Neuronal stem cell (in vitro differentiated cells): ENCODE measurements at regions not wholly inside any gene's neighbourhood (a gene's known extent, or its start where the extent isn't known, plus 50 kb on each side); places are given as distances from the start of the nearest gene placed in this dataset.
A peak's percentile ranks its signal among the peaks of the same experiment; 100 is the strongest.
"Not testable (repeated sequence)": the region's sequence is repeated elsewhere in the genome, so short reads cannot be mapped to it uniquely, and the experiment has no call there.

Source experiments
- DNase-seq: peaks from one replicate; pipeline ENCODE4 v3.0.0-alpha.2; 2013; ENCODE audit warnings: low spot score
- H2AFZ ChIP-seq: one replicate; pipeline ENCODE4 v1.6.1; 2013; ENCODE audit warnings: mild to moderate bottlenecking, low read length, inconsistent platforms
- H2AK5ac ChIP-seq: 2 replicates; pipeline ENCODE4 v1.6.1; 2013; ENCODE audit warnings: low read depth, mild to moderate bottlenecking, inconsistent platforms, low read length, moderate library complexity, mixed read lengths
- H2BK120ac ChIP-seq: 2 replicates; pipeline ENCODE4 v1.6.1; 2013; ENCODE audit warnings: low read depth, mild to moderate bottlenecking, inconsistent platforms, low read length, moderate library complexity, mixed read lengths
- H2BK12ac ChIP-seq: one replicate; pipeline ENCODE4 v1.6.1; 2013; ENCODE audit warnings: low read length, inconsistent platforms
- H2BK15ac ChIP-seq: 2 replicates; pipeline ENCODE4 v1.6.1; 2013; ENCODE audit warnings: mild to moderate bottlenecking, low read length, inconsistent platforms, mixed read lengths
- H2BK5ac ChIP-seq: one replicate; pipeline ENCODE4 v1.6.1; 2013; ENCODE audit warnings: inconsistent platforms, mild to moderate bottlenecking, low read length, moderate library complexity
- H3K14ac ChIP-seq: one replicate; pipeline ENCODE4 v1.6.1; 2013; ENCODE audit warnings: low read length, inconsistent platforms
- H3K18ac ChIP-seq: 2 replicates; pipeline ENCODE4 v1.6.1; 2013; ENCODE audit warnings: low read length, inconsistent platforms
- H3K23ac ChIP-seq: 2 replicates; pipeline ENCODE4 v1.6.1; 2013; ENCODE audit warnings: low read depth, mild to moderate bottlenecking, mixed read lengths, low read length, inconsistent platforms; ENCODE audit not compliant: poor library complexity
- H3K27ac ChIP-seq: replicated peaks from 3 replicates; pipeline ENCODE4 v1.5.1; 2013; ENCODE audit warnings: low read length, inconsistent platforms
- H3K27me3 ChIP-seq, 3 experiments: 2 replicates each; pipeline ENCODE4 v1.6.1; 2013; ENCODE audit warnings: low read length in 3 of 3, mild to moderate bottlenecking in 2 of 3, inconsistent platforms in 1 of 3, low read depth in 1 of 3, mixed read lengths in 1 of 3, moderate library complexity in 1 of 3; ENCODE audit not compliant: control insufficient read depth in 3 of 3, insufficient read depth in 3 of 3
- H3K36me3 ChIP-seq, 2 donors: replicated peaks in 1 of 2; 2 replicates each; pipeline ENCODE4 v1.6.1; 2013; ENCODE audit warnings: low read length in 2 of 2; ENCODE audit not compliant: control insufficient read depth in 2 of 2, insufficient read depth in 2 of 2
- H3K4ac ChIP-seq: 2 replicates; pipeline ENCODE4 v1.6.1; 2013; ENCODE audit warnings: inconsistent platforms, mild to moderate bottlenecking, low read length, moderate library complexity
- H3K4me1 ChIP-seq, 2 donors: 1 replicate in 1 of 2; 2 replicates in 1 of 2; pipeline ENCODE4 v1.6.1; 2013; ENCODE audit warnings: low read length in 2 of 2, low read depth in 1 of 2; ENCODE audit not compliant: control insufficient read depth in 2 of 2, insufficient read depth in 1 of 2
- H3K4me2 ChIP-seq: one replicate; pipeline ENCODE4 v1.6.1; 2013; ENCODE audit warnings: mild to moderate bottlenecking, low read length, inconsistent platforms; ENCODE audit not compliant: insufficient read depth, poor library complexity, severe bottlenecking
- H3K4me3 ChIP-seq, 2 donors: 2 replicates each; pipeline ENCODE4 v1.5.1; 2013; ENCODE audit warnings: low read length in 2 of 2, mild to moderate bottlenecking in 2 of 2, inconsistent platforms in 1 of 2, moderate library complexity in 1 of 2
- H3K79me1 ChIP-seq: one replicate; pipeline ENCODE4 v1.6.1; 2013; ENCODE audit warnings: low read depth, mild to moderate bottlenecking, inconsistent platforms, low read length, moderate library complexity
- H3K9ac ChIP-seq: one replicate; pipeline ENCODE4 v1.6.1; 2013; ENCODE audit warnings: mild to moderate bottlenecking, low read depth, low read length, inconsistent platforms; ENCODE audit not compliant: poor library complexity
- H3K9me3 ChIP-seq, 2 donors: replicated peaks in 1 of 2; 2 replicates each; pipeline versions ENCODE3 to v1.6.1; 2013; ENCODE audit warnings: low read length in 2 of 2, mild to moderate bottlenecking in 2 of 2, inconsistent platforms in 1 of 2, low read depth in 1 of 2, mixed read lengths in 1 of 2, moderate library complexity in 1 of 2; ENCODE audit not compliant: control insufficient read depth in 2 of 2, insufficient read depth in 1 of 2
- H4K8ac ChIP-seq: one replicate; pipeline ENCODE4 v1.6.1; 2013; ENCODE audit warnings: low read depth, mild to moderate bottlenecking, inconsistent platforms, low read length, moderate library complexity
- H4K91ac ChIP-seq: one replicate; pipeline ENCODE4 v1.6.1; 2013; ENCODE audit warnings: low read length, low read depth, mild to moderate bottlenecking, inconsistent platforms; ENCODE audit not compliant: poor library complexity
- WGBS, 2 donors: extraction: QIAGEN DNeasy Blood & Tissue Kit; methylation state at CpG; one replicate each; pipeline ENCODE4 v1.1.7; 2013; ENCODE audit warnings: missing lambda C conversion rate in 2 of 2, mixed read lengths in 1 of 2; ENCODE audit not compliant: insufficient read length in 2 of 2, insufficient replicate concordance in 1 of 2; ENCODE audit errors: extremely low coverage in 2 of 2; 5-methylcytosine and 5-hydroxymethylcytosine counted together

DNA sequence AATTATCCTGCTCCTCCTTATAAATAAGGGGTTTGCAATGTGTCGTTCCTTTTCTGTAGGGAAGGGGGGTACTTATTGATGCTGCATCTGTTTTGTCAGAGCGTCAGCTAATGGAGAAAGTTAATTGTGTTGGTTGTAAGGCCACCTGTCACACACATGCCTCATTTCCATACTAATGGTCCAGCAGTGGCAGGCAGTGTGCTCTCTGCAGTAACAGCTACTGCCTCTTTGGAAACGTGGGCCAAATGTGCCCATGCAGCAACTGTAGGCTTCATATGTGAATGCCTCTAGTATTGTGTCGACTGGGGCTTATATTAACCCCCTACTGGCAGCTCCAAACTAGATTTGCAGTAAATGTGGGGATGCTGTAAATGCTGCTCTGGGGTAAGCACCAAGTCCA is 56.3 kb upstream of the OLIG3 start:
- Histone ChIP-seq H4K91ac (no peak overlapping the region), H3K4me3 (no peak overlapping the region), H4K8ac (no peak overlapping the region), H2BK5ac (no peak overlapping the region), H3K27me3 (no peaks in the 10 kb centered on the region), H3K79me1 (no peaks in the 10 kb centered on the region), H3K4me2 (no peak overlapping the region), H2BK15ac (no peak overlapping the region), H3K4me1 (peaks cover 0 to 6% of the 10 kb centered on the region in 2 donors), H3K4ac (no peak overlapping the region), H3K18ac (no peak overlapping the region), H3K36me3 (no peaks in the 10 kb centered on the region), H3K9ac (no peak overlapping the region), H2AFZ (no peak overlapping the region), H3K27ac (no peak overlapping the region), H3K23ac (no peak overlapping the region), H3K9me3 (no peaks in the 10 kb centered on the region), H2BK12ac (no peak overlapping the region), H3K14ac (no peak overlapping the region), H2AK5ac (no peak overlapping the region), H2BK120ac (no peak overlapping the region)
- no peak for DNase-seq
- WGBS, 2 donors, result no CpG with 5 or more reads among the region's 4 CpGs

DNA sequence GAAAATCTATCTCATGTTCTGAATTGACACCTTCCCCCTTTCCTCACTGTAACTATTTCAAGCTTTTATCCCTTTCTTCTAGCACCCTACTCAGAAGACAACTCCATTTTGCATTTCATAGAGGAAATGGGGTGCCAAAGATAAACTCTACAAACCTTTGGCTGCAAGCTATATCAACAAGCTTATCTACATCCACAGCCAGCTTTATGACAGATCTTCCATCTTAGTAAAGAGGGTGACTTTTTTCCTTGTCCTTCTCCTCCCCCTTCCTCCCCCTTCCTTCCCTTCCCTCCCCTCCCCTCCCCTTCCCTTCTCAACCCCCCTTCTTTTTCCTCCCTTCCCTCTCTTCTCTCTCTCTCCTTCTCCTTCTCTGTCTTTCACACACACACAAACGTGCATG is 58.0 kb upstream of the OLIG3 start:
- H3K27ac ChIP-seq, result no peak overlapping the region
- H2AK5ac ChIP-seq, result no peak overlapping the region

DNA sequence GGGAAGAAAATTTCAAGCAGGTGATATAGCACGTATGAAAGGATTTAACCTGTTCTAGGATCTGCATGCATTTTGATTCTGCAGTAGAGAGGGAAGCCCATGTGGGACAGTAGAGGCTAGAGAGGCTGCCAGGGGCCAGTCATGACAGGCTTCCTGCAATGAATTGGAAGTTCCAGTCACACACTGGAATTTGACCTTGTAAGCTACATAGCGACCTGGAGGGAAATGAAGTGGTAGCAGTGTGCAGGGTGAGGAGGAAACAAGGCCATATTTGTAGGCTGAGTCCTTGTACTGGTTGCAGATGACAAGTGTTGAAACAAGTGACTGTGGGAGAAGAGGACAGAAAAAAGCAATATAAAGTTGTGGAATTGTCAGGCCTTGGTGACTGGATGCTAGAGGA is 58.6 kb upstream of the OLIG3 start:
- Histone ChIP-seq H4K8ac (no peak overlapping the region), H2AK5ac (no peak overlapping the region), H3K14ac (no peak overlapping the region), H3K4ac (no peak overlapping the region), H4K91ac (no peak overlapping the region), H3K4me2 (no peak overlapping the region), H3K4me3 (no peak overlapping the region), H3K36me3 (no peaks in the 10 kb centered on the region), H3K27ac (no peak overlapping the region), H3K27me3 (no peaks in the 10 kb centered on the region), H3K18ac (no peak overlapping the region), H2AFZ (no peak overlapping the region), H2BK12ac (no peak overlapping the region), H3K79me1 (no peaks in the 10 kb centered on the region), H3K23ac (no peak overlapping the region), H2BK15ac (no peak overlapping the region), H2BK120ac (no peak overlapping the region), H2BK5ac (no peak overlapping the region), H3K4me1 (peaks cover 0 to 6% of the 10 kb centered on the region in 2 donors), H3K9ac (no peak overlapping the region), H3K9me3 (no peaks in the 10 kb centered on the region)
- WGBS, 2 donors, result no CpG with 5 or more reads among the region's 2 CpGs
- no peak for DNase-seq

More for the DNA sequence above, 58.0 kb upstream of the OLIG3 start:
- no peak overlapping the region for H4K91ac ChIP-seq
- no peak overlapping the region for H2AFZ ChIP-seq
- no peaks in the 10 kb centered on the region for H3K27me3 ChIP-seq
- no peaks in the 10 kb centered on the region for H3K36me3 ChIP-seq
- no CpG with 5 or more reads among the region's 1 CpG for WGBS, 2 donors
- no peaks in the 10 kb centered on the region for H3K79me1 ChIP-seq
- no peak overlapping the region for H3K4ac ChIP-seq
- no peak overlapping the region for H3K4me3 ChIP-seq
- DNase-seq, result no peak
- no peak overlapping the region for H4K8ac ChIP-seq
- H3K4me1 ChIP-seq, result peaks cover 0 to 6% of the 10 kb centered on the region in 2 donors
- no peak overlapping the region for H3K18ac ChIP-seq
- no peak overlapping the region for H2BK120ac ChIP-seq
- no peak overlapping the region for H2BK5ac ChIP-seq
- no peak overlapping the region for H3K4me2 ChIP-seq
- no peak overlapping the region for H2BK12ac ChIP-seq
- no peak overlapping the region for H2BK15ac ChIP-seq
- H3K14ac ChIP-seq, result no peak overlapping the region
- no peak overlapping the region for H3K23ac ChIP-seq
- H3K9ac ChIP-seq, result no peak overlapping the region
- H3K9me3 ChIP-seq, result no peaks in the 10 kb centered on the region

DNA sequence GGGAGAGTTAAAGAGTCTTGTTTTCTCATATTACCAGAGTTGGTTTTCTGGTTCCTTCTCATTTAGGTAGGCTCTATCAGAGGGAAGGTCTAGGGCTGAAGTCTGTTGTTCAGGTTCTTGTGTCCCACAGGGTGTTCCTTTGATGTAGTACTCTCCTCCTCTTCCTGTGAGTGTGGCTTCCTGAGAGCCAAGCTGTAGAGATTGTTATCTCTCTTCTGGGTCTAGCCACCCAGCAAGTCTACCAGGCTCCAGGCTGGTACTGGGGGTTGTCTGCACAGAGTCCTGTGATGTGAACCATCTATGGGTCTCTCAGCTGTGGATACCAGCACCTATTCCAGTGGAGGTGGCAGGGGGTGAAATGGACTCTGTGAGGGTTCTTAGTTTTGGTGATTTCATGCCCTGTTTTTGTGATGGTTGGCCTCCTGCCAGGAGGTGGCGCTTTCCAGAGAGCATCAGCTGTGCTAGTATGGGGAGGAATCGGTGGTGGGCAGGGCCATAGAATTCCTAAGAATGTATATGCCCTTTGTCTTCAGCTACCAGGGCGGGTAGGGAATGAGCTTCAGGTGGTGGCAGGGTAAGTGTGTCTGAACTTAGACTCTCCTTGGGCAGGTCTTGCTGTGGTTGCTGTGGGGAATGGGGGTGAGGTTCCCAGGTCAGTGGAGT is 65.5 kb upstream of the OLIG3 start:
- H3K27ac ChIP-seq, H3K9me3 ChIP-seq, H2AFZ ChIP-seq, H3K27me3 ChIP-seq, H3K23ac ChIP-seq, H2BK120ac ChIP-seq, H3K4ac ChIP-seq, H3K36me3 ChIP-seq, H2BK15ac ChIP-seq, H3K4me2 ChIP-seq, DNase-seq, H3K14ac ChIP-seq, H2AK5ac ChIP-seq, H2BK12ac ChIP-seq, H3K18ac ChIP-seq, H3K9ac ChIP-seq, H3K4me1 ChIP-seq, H2BK5ac ChIP-seq, H3K4me3 ChIP-seq, H4K91ac ChIP-seq, H3K79me1 ChIP-seq: not testable (repeated sequence)
- WGBS, 2 donors, result no CpG with 5 or more reads among the region's 3 CpGs
- H4K8ac ChIP-seq, result peak overlapping the region; percentile 17
